Endothelial cell of umbilical vein (primary cell): ENCODE measurements at regions not wholly inside any gene's neighbourhood (a gene's known extent, or its start where the extent isn't known, plus 50 kb on each side); places are given as distances from the start of the nearest gene placed in this dataset.

ENCODE experiments used
- BruUV-seq: library from RNA; stranded (reverse); fragments of 400-500 nt; replicated peaks from 2 replicates; lab custom pipeline; 2021; lab: Mats Ljungman, UMichigan
- CTCF ChIA-PET: fragments of 300-600, 350-600 bp; sonication (Branson Sonifier 250); formaldehyde crosslinking; loops from one replicate; lab custom pipeline; 2021; ENCODE audit warnings: antibody characterized with exemption, inconsistent platforms; lab: Charles Lee
- POLR2A ChIA-PET: fragments of 300-600, 350-600 bp; sonication (Branson Sonifier 250); formaldehyde crosslinking; loops from one replicate; lab custom pipeline; 2021; ENCODE audit warnings: antibody characterized with exemption, inconsistent platforms; lab: Charles Lee
- DNase-seq: peaks from one replicate; pipeline ENCODE4 v3.0.0-alpha.2; 2011; ENCODE audit warnings: low read depth, low spot score
- FAIRE-seq: peaks from 2 replicates; lab custom pipeline; 2011; peaks lifted over from hg19 to GRCh38; lab: Jason Lieb, UNC
- H2AFZ ChIP-seq: 2 replicates; pipeline ENCODE4 v1.6.0; 2012; ENCODE audit warnings: low read depth, low read length, control low read depth, inconsistent platforms
- H3K27ac ChIP-seq: 2 replicates; pipeline ENCODE4 v1.5.1; 2011; ENCODE audit warnings: low read depth, mild to moderate bottlenecking, control low read depth, low read length, moderate library complexity; ENCODE audit not compliant: insufficient read depth
- H3K27me3 ChIP-seq, 2 experiments: 2 replicates each; pipeline versions ENCODE4 v1.6.0 to v1.6.1; 2011; ENCODE audit warnings: low read length in 2 of 2, mixed read lengths in 1 of 2; ENCODE audit not compliant: control insufficient read depth in 2 of 2, insufficient read depth in 2 of 2
- H3K36me3 ChIP-seq, 2 experiments: 2 replicates in 1 of 2; 3 replicates in 1 of 2; pipeline ENCODE4 v1.5.1; 2011; ENCODE audit warnings: low read length in 2 of 2, mild to moderate bottlenecking in 1 of 2, moderate library complexity in 1 of 2; ENCODE audit not compliant: control insufficient read depth in 2 of 2, insufficient read depth in 2 of 2; ENCODE audit errors: extremely low read depth in 1 of 2
- H3K4me1 ChIP-seq: 3 replicates; pipeline ENCODE4 v1.5.1; 2011; ENCODE audit warnings: mild to moderate bottlenecking, low read length; ENCODE audit not compliant: control insufficient read depth, insufficient read depth; ENCODE audit errors: extremely low read depth
- H3K4me2 ChIP-seq: 2 replicates; pipeline ENCODE4 v1.6.1; 2011; ENCODE audit warnings: low read length, control low read depth, mixed read lengths; ENCODE audit not compliant: insufficient read depth
- H3K4me3 ChIP-seq, 3 experiments: fragments of 200-600 bp in 1 of 3; sonication (generic), shearing (Covaris generic) in 1 of 3; replicated peaks in 1 of 3; 2 replicates each; pipeline ENCODE4 v1.5.1; 2011 to 2016; ENCODE audit warnings: control low read depth in 3 of 3, low read length in 3 of 3, mild to moderate bottlenecking in 2 of 3, inconsistent platforms in 1 of 3, low read depth in 1 of 3, moderate library complexity in 1 of 3; ENCODE audit not compliant: insufficient read depth in 1 of 3
- H3K79me2 ChIP-seq: 2 replicates; pipeline ENCODE4 v1.6.0; 2012; ENCODE audit warnings: low read length, inconsistent platforms; ENCODE audit not compliant: control insufficient read depth, insufficient read depth
- H3K9ac ChIP-seq: replicated peaks from 2 replicates; pipeline ENCODE3; 2011; ENCODE audit warnings: low read length, control low read depth; ENCODE audit not compliant: insufficient read depth; ENCODE audit errors: extremely low read depth
- H3K9me1 ChIP-seq: replicated peaks from 3 replicates; pipeline ENCODE4 v1.6.0; 2011; ENCODE audit warnings: mild to moderate bottlenecking, low read length; ENCODE audit not compliant: control insufficient read depth, insufficient read depth; ENCODE audit errors: extremely low read depth
- H3K9me3 ChIP-seq: replicated peaks from 2 replicates; pipeline ENCODE4 v1.5.1; 2012; ENCODE audit warnings: low read length, inconsistent platforms; ENCODE audit not compliant: control insufficient read depth, insufficient read depth
- H4K20me1 ChIP-seq: replicated peaks from 2 replicates; pipeline ENCODE3; 2011; ENCODE audit warnings: mild to moderate bottlenecking, low read length; ENCODE audit not compliant: control insufficient read depth, insufficient read depth; ENCODE audit errors: extremely low read depth
- EZH2 ChIP-seq: IDR thresholded peaks from 2 replicates; pipeline ENCODE4 v1.6.1; 2012; ENCODE audit warnings: borderline replicate concordance, low read depth, mild to moderate bottlenecking, moderate library complexity, low read length, inconsistent platforms; ENCODE audit not compliant: severe bottlenecking
- GATA2 ChIP-seq: IDR thresholded peaks from 2 replicates; pipeline ENCODE4 v1.7.0; 2011; ENCODE audit warnings: low read depth, mild to moderate bottlenecking, moderate library complexity, mixed read lengths, low read length; ENCODE audit not compliant: insufficient read length, insufficient read depth
- JUN ChIP-seq: IDR thresholded peaks from 2 replicates; pipeline ENCODE4 v1.6.1; 2011; ENCODE audit warnings: borderline replicate concordance, low read depth; ENCODE audit not compliant: insufficient read length, insufficient read depth
- MYC ChIP-seq: IDR thresholded peaks from one replicate; pipeline ENCODE4 v1.6.1; 2011; ENCODE audit warnings: mild to moderate bottlenecking, low read depth, low read length
- POLR2A ChIP-seq: IDR thresholded peaks from 2 replicates; pipeline ENCODE4 v1.6.1; 2012; ENCODE audit warnings: low read depth, mild to moderate bottlenecking, control low read depth, low read length
- dilution Hi-C: fragments of 300-500 bp; cut with MboI; formaldehyde crosslinking; loops from one replicate; pipeline ENCODE4 v1.15.0; 2019; ENCODE audit warnings: low sequenced_read_pairs; ENCODE audit not compliant: extremely low pct_ligation_motif_present
- intact Hi-C: fragments of 100-400 bp; cut with micrococcal nuclease; formaldehyde crosslinking; loops from one replicate; pipeline ENCODE4 v1.10.0; 2022
- TF ChIP-seq, protein P1 (sequence below): IDR thresholded peaks from 2 replicates; pipeline ENCODE4 v1.6.1; 2011; ENCODE audit not compliant: insufficient read depth, insufficient read length
- TF ChIP-seq, protein P2 (sequence below), 2 donors: IDR thresholded peaks; 1 replicate in 1 of 2; 2 replicates in 1 of 2; pipeline ENCODE4 v1.5.1; 2011; ENCODE audit warnings: low read length in 2 of 2, mild to moderate bottlenecking in 2 of 2, moderate library complexity in 2 of 2, control low read depth in 1 of 2, inconsistent platforms in 1 of 2, low read depth in 1 of 2; ENCODE audit not compliant: insufficient read depth in 1 of 2; ENCODE audit errors: extremely low read depth in 1 of 2

DNA sequence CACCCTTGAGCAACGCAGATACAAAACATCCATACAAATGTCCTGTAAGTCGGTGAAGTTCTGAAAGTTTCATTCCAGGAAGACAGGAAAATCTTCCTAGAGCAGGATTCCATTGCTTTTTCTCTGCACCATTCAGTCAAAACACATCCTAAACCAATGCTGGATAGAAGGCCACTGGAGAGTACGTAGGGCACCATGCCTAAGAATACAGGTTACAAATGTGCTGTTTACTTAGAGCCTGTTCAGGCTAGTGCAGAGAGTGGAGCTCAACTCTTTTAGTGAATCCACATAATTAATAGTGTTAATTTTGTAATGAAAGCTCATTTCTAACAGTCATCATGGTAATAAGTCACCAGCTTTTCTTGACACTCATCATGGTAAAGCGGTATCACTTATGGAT lies 187.6 kb downstream of the NHLRC3 start:
- H3K4me2 ChIP-seq, result no peak overlapping the region
- no peaks in the 10 kb centered on the region for H3K79me2 ChIP-seq
- POLR2A ChIA-PET, result no interaction called here
- no peak overlapping the region for H2AFZ ChIP-seq
- H3K9me3 ChIP-seq, result no peaks in the 10 kb centered on the region
- H3K9me1 ChIP-seq, result no peaks in the 10 kb centered on the region
- no peak overlapping the region for H3K4me3 ChIP-seq
- no peaks in the 10 kb centered on the region for H3K27me3 ChIP-seq
- no peaks in the 10 kb centered on the region for H4K20me1 ChIP-seq
- dilution Hi-C loops, result no loop called here
- BruUV-seq, result no TSS peak
- H3K36me3 ChIP-seq, result no peaks in the 10 kb centered on the region
- CTCF ChIA-PET, result interaction anchor here (1.0 kb wide), 1 partner anchor 387 kb away, joined by 3 read pairs; no protein-coding TSS in a partner anchor
- intact Hi-C loops, result no loop called here
- no peaks in the 10 kb centered on the region for H3K4me1 ChIP-seq
- TF ChIP-seq, protein P1, sequence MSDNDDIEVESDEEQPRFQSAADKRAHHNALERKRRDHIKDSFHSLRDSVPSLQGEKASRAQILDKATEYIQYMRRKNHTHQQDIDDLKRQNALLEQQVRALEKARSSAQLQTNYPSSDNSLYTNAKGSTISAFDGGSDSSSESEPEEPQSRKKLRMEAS, result no peak
- TF ChIP-seq EZH2 (no peak), MYC (no peak), GATA2 (no peak), JUN (no peak), POLR2A (no peak)
- TF ChIP-seq, protein P2, sequence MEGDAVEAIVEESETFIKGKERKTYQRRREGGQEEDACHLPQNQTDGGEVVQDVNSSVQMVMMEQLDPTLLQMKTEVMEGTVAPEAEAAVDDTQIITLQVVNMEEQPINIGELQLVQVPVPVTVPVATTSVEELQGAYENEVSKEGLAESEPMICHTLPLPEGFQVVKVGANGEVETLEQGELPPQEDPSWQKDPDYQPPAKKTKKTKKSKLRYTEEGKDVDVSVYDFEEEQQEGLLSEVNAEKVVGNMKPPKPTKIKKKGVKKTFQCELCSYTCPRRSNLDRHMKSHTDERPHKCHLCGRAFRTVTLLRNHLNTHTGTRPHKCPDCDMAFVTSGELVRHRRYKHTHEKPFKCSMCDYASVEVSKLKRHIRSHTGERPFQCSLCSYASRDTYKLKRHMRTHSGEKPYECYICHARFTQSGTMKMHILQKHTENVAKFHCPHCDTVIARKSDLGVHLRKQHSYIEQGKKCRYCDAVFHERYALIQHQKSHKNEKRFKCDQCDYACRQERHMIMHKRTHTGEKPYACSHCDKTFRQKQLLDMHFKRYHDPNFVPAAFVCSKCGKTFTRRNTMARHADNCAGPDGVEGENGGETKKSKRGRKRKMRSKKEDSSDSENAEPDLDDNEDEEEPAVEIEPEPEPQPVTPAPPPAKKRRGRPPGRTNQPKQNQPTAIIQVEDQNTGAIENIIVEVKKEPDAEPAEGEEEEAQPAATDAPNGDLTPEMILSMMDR (IDR thresholded peaks at IDR 0.05; ENCODE audit: extremely low read depth in 1 of 2, insufficient read depth in 1 of 2, low read depth in 1 of 2, low read length in 2 of 2), result no peak
- no peak overlapping the region for H3K9ac ChIP-seq
- DNase-seq, result no peak
- no peak for FAIRE-seq
- H3K27ac ChIP-seq, result no peak overlapping the region
